ENCODE measurements at regions not wholly inside any gene's neighbourhood (a gene's known extent, or its start where the extent isn't known, plus 50 kb on each side); places are given as distances from the start of the nearest gene placed in this dataset.

GRCh38 chr6:156450421-156450820, 326.8 kb upstream of the ARID1B start:
- no peak for TF ChIP-seq ZC3H10 (CRISPR knock-in tag; IDR thresholded peaks at IDR 0.05)
- TF ChIP-seq GLIS3 (CRISPR knock-in tag; IDR thresholded peaks at IDR 0.05), result no peak
- TF ChIP-seq ARNTL (CRISPR knock-in tag; IDR thresholded peaks at IDR 0.05; ENCODE audit: borderline replicate concordance, low read depth), result no peak
- no peak for TF ChIP-seq TOX (CRISPR knock-in tag; IDR thresholded peaks at IDR 0.05; ENCODE audit: borderline replicate concordance)
- no peak for TF ChIP-seq CREB5 (CRISPR knock-in tag; IDR thresholded peaks at IDR 0.05; ENCODE audit: low read depth)
- no peak for TF ChIP-seq PATZ1 (CRISPR knock-in tag; IDR thresholded peaks at IDR 0.05; ENCODE audit: borderline replicate concordance)
